Panc1 (cell line): ENCODE measurements at regions not wholly inside any gene's neighbourhood (a gene's known extent, or its start where the extent isn't known, plus 50 kb on each side); places are given as distances from the start of the nearest gene placed in this dataset.

Experiments
- ATAC-seq: fragments of 200-7000 bp; cut with Tn5 transposase; 2 replicates; pipeline ENCODE4 v1.9.1; 2020; ENCODE audit warnings: mild to moderate bottlenecking, moderate library complexity
- BruUV-seq: library from RNA; stranded (reverse); fragments of 400-500 nt; replicated peaks from 2 replicates; lab custom pipeline; 2021; lab: Mats Ljungman, UMichigan
- CTCF ChIA-PET: fragments of 300-600 bp; sonication (Branson Sonifier 250); formaldehyde crosslinking; loops from one replicate; lab custom pipeline; 2022; ENCODE audit warnings: antibody characterized with exemption; lab: Charles Lee
- POLR2A ChIA-PET: fragments of 300-600 bp; sonication (Branson Sonifier 250); formaldehyde crosslinking; loops from one replicate; lab custom pipeline; 2022; ENCODE audit warnings: antibody characterized with exemption; lab: Charles Lee
- DNase-seq: peaks from one replicate; pipeline ENCODE4 v3.0.0-alpha.2; 2010; ENCODE audit warnings: low read depth, low spot score
- H3K27ac ChIP-seq: 2 replicates; pipeline ENCODE4 v1.5.1; 2011; ENCODE audit warnings: mild to moderate bottlenecking, low read length, inconsistent platforms
- H3K27me3 ChIP-seq: fragments of 200-500 bp; sonication (Bioruptor generic); 2 replicates; pipeline ENCODE4 v1.6.0; 2014; ENCODE audit warnings: low read length, inconsistent platforms; ENCODE audit not compliant: control insufficient read depth, insufficient read depth
- H3K36me3 ChIP-seq: fragments of 200-500 bp; sonication (Bioruptor generic); 2 replicates; pipeline ENCODE4 v1.5.1; 2014; ENCODE audit warnings: inconsistent platforms, mild to moderate bottlenecking, low read length, moderate library complexity; ENCODE audit not compliant: control insufficient read depth, insufficient read depth
- H3K4me1 ChIP-seq: 2 replicates; pipeline ENCODE4 v1.5.1; 2011; ENCODE audit warnings: inconsistent platforms, mild to moderate bottlenecking, low read length, moderate library complexity; ENCODE audit not compliant: control insufficient read depth, insufficient read depth
- H3K4me3 ChIP-seq, 2 experiments: 2 replicates each; pipeline ENCODE4 v1.5.1; 2011 to 2012; ENCODE audit warnings: low read depth in 2 of 2, low read length in 2 of 2, mild to moderate bottlenecking in 2 of 2, inconsistent platforms in 1 of 2, moderate library complexity in 1 of 2
- H3K9me3 ChIP-seq: fragments of 200-500 bp; sonication (Bioruptor generic); 2 replicates; pipeline ENCODE4 v1.5.1; 2014; ENCODE audit warnings: low read depth, mild to moderate bottlenecking, inconsistent platforms, low read length, moderate library complexity; ENCODE audit not compliant: control insufficient read depth, insufficient read depth
- POLR2AphosphoS5 ChIP-seq: IDR thresholded peaks from 2 replicates; pipeline ENCODE4 v1.6.1; 2012; ENCODE audit warnings: mild to moderate bottlenecking, low read depth, low read length, moderate library complexity
- SIN3A ChIP-seq: IDR thresholded peaks from 2 replicates; pipeline ENCODE4 v1.6.1; 2012; ENCODE audit warnings: low read depth, mild to moderate bottlenecking, low read length, moderate library complexity, borderline replicate concordance; ENCODE audit not compliant: insufficient read depth
- TCF7L2 ChIP-seq: IDR thresholded peaks from 2 replicates; pipeline ENCODE4 v1.6.1; 2011; ENCODE audit warnings: mild to moderate bottlenecking, low read depth, low read length, inconsistent platforms
- in situ Hi-C: cut with HindIII; loops from 2 replicates; pipeline ENCODE4 v1.10.0; 2016; ENCODE audit warnings: low sequenced_read_pairs, low pct_unique_long_range_greater_than_20kb
- intact Hi-C: fragments of 100-400 bp; cut with micrococcal nuclease; formaldehyde crosslinking; loops from one replicate; pipeline ENCODE4 v1.10.0; 2022; ENCODE audit not compliant: unreplicated experiment
- TF ChIP-seq, protein P1 (sequence below), 2 experiments: IDR thresholded peaks; 2 replicates each; pipeline ENCODE4 v1.6.1; 2011 to 2012; ENCODE audit warnings: low read depth in 2 of 2, control low read depth in 1 of 2, low read length in 1 of 2, mild to moderate bottlenecking in 1 of 2, moderate library complexity in 1 of 2; ENCODE audit not compliant: insufficient read depth in 1 of 2
- TF ChIP-seq, protein P2 (sequence below): fragments of 450-650 bp; IDR thresholded peaks from 2 replicates; pipeline ENCODE4 v1.5.1; 2017; ENCODE audit warnings: mild to moderate bottlenecking

DNA sequence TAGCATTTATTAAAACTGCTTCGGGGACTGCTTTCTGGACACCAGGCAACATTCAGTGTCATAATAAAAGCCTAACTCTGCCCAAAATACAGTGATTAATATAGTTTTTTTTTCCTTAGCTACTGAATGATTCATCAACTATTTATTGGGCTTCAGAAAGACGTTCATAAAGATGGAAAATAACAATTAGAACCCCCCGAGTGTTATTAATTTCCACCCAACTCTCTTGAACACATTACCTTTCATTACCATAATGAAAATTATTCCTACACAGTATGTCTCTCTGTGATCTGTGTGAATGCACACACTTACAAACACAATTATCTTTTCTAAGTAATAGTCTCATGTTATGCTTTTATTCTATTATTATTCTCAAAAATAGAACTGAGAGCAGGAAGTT is 473.0 kb downstream of the ADAMTS20 start:
- intact Hi-C loops, result no loop called here
- BruUV-seq, result no TSS peak
- in situ Hi-C loops, result no loop called here

GRCh38 chr12:43072431-43072830 is 479.6 kb downstream of the ADAMTS20 start:
- BruUV-seq, result no TSS peak
- ATAC-seq, result no peak
- Histone ChIP-seq H3K27ac (no peak overlapping the region), H3K4me3 (no peak overlapping the region), H3K36me3 (no peaks in the 10 kb centered on the region), H3K9me3 (no peaks in the 10 kb centered on the region), H3K27me3 (no peaks in the 10 kb centered on the region), H3K4me1 (no peaks in the 10 kb centered on the region)
- no peak for DNase-seq
- intact Hi-C loops (no loop called here), in situ Hi-C loops (no loop called here)
- CTCF ChIA-PET, result no interaction called here
- no peak for TF ChIP-seq POLR2AphosphoS5
- POLR2A ChIA-PET, result no interaction called here

More for the DNA sequence above, 473.0 kb downstream of the ADAMTS20 start:
- Histone ChIP-seq H3K9me3 (no peaks in the 10 kb centered on the region), H3K27me3 (no peaks in the 10 kb centered on the region), H3K4me1 (no peaks in the 10 kb centered on the region), H3K27ac (no peak overlapping the region), H3K4me3 (no peak overlapping the region), H3K36me3 (no peaks in the 10 kb centered on the region)
- TF ChIP-seq POLR2AphosphoS5, result no peak
- TF ChIP-seq TCF7L2, result no peak
- TF ChIP-seq, protein P1, sequence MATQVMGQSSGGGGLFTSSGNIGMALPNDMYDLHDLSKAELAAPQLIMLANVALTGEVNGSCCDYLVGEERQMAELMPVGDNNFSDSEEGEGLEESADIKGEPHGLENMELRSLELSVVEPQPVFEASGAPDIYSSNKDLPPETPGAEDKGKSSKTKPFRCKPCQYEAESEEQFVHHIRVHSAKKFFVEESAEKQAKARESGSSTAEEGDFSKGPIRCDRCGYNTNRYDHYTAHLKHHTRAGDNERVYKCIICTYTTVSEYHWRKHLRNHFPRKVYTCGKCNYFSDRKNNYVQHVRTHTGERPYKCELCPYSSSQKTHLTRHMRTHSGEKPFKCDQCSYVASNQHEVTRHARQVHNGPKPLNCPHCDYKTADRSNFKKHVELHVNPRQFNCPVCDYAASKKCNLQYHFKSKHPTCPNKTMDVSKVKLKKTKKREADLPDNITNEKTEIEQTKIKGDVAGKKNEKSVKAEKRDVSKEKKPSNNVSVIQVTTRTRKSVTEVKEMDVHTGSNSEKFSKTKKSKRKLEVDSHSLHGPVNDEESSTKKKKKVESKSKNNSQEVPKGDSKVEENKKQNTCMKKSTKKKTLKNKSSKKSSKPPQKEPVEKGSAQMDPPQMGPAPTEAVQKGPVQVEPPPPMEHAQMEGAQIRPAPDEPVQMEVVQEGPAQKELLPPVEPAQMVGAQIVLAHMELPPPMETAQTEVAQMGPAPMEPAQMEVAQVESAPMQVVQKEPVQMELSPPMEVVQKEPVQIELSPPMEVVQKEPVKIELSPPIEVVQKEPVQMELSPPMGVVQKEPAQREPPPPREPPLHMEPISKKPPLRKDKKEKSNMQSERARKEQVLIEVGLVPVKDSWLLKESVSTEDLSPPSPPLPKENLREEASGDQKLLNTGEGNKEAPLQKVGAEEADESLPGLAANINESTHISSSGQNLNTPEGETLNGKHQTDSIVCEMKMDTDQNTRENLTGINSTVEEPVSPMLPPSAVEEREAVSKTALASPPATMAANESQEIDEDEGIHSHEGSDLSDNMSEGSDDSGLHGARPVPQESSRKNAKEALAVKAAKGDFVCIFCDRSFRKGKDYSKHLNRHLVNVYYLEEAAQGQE (IDR thresholded peaks at IDR 0.05; ENCODE audit: insufficient read depth in 1 of 2, low read depth in 2 of 2, low read length in 1 of 2), result no peak
- no peak for TF ChIP-seq SIN3A
- TF ChIP-seq, protein P2, sequence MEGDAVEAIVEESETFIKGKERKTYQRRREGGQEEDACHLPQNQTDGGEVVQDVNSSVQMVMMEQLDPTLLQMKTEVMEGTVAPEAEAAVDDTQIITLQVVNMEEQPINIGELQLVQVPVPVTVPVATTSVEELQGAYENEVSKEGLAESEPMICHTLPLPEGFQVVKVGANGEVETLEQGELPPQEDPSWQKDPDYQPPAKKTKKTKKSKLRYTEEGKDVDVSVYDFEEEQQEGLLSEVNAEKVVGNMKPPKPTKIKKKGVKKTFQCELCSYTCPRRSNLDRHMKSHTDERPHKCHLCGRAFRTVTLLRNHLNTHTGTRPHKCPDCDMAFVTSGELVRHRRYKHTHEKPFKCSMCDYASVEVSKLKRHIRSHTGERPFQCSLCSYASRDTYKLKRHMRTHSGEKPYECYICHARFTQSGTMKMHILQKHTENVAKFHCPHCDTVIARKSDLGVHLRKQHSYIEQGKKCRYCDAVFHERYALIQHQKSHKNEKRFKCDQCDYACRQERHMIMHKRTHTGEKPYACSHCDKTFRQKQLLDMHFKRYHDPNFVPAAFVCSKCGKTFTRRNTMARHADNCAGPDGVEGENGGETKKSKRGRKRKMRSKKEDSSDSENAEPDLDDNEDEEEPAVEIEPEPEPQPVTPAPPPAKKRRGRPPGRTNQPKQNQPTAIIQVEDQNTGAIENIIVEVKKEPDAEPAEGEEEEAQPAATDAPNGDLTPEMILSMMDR, result no peak
- ChIA-PET CTCF (no interaction called here), POLR2A (no interaction called here)
- ATAC-seq (no peak), DNase-seq (no peak)

DNA sequence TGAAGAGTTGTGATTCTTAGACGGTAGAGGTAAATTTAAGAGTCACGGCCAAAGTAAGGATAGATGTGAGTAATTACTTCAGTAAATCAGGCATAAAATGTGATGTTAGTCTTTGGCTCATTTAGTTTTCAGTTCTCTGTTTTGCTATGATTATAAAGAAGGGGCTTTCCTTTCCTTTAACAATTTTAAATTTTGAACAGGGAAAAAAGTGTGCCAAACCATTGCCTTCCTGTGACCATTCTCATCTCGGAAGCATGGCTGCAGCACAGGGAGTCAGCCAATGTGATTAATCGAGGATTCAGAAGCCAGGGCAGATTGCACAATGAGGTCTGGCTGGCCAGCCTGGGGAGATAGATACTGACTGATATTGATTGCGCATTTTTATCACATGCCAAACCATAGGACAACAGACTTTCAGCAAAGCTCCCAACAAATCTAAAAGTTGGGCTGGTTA is 480.2 kb upstream of the PRICKLE1 start:
- Histone ChIP-seq H3K27me3 (no peaks in the 10 kb centered on the region), H3K36me3 (no peaks in the 10 kb centered on the region), H3K4me1 (no peaks in the 10 kb centered on the region), H3K4me3 (no peak overlapping the region), H3K27ac (no peak overlapping the region), H3K9me3 (no peaks in the 10 kb centered on the region)
- intact Hi-C loops, result no loop called here
- ChIA-PET POLR2A (no interaction called here), CTCF (no interaction called here)
- no peak for DNase-seq
- no peak for ATAC-seq
- no peak for TF ChIP-seq SIN3A
- no peak for TF ChIP-seq TCF7L2
- no TSS peak for BruUV-seq
- in situ Hi-C loops, result no loop called here
